KBM-7 (cell line): ENCODE measurements at regions not wholly inside any gene's neighbourhood (a gene's known extent, or its start where the extent isn't known, plus 50 kb on each side); places are given as distances from the start of the nearest gene placed in this dataset.

Experiments used
- DNase-seq: peaks from one replicate; pipeline ENCODE4 v3.0.0-alpha.2; 2015
- in situ Hi-C: fragments of 300-500 bp; cut with MboI; formaldehyde crosslinking; loops from 2 replicates; pipeline ENCODE4 v1.14.3; 2020; ENCODE audit warnings: low sequenced_read_pairs, low pct_unique_long_range_greater_than_20kb, mixed read lengths

GRCh38 chr1:229980009-229980408 lies 87.0 kb upstream of the GALNT2 start:
- no peak for DNase-seq

GRCh38 chr1:229981736-229982135 lies 85.3 kb upstream of the GALNT2 start:
- in situ Hi-C loops: no loop called here
- DNase-seq: no peak

More at GRCh38 chr1:229980009-229980408, 87.0 kb upstream of the GALNT2 start:
- in situ Hi-C loops: no loop called here

GRCh38 chr1:229984310-229984991 lies 82.6 kb upstream of the GALNT2 start:
- DNase-seq: no peak
- in situ Hi-C loops: no loop called here

GRCh38 chr1:229984992-229985612 lies 81.9 kb upstream of the GALNT2 start:
- in situ Hi-C loops: no loop called here
- no peak for DNase-seq

GRCh38 chr1:229985613-229986010 lies 81.4 kb upstream of the GALNT2 start:
- no peak for DNase-seq
- in situ Hi-C loops: no loop called here

- in situ Hi-C loops: no loop called here
- DNase-seq: no peak
Measured at GRCh38 chr1:229986737-229987337, 80.2 kb upstream of the GALNT2 start.

- in situ Hi-C loops: no loop called here
- no peak for DNase-seq
Measured at GRCh38 chr1:229987953-229988352, 79.1 kb upstream of the GALNT2 start.

GRCh38 chr1:229988534-229988933 lies 78.5 kb upstream of the GALNT2 start:
- no peak for DNase-seq
- in situ Hi-C loops: no loop called here

GRCh38 chr1:229989591-229990248 lies 77.3 kb upstream of the GALNT2 start:
- no peak for DNase-seq
- in situ Hi-C loops: no loop called here

- in situ Hi-C loops: no loop called here
- no peak for DNase-seq
Measured at GRCh38 chr1:229990326-229990725, 76.7 kb upstream of the GALNT2 start.

- in situ Hi-C loops: no loop called here
- no peak for DNase-seq
Measured at GRCh38 chr1:229991104-229991513, 75.9 kb upstream of the GALNT2 start.

GRCh38 chr1:229991724-229992333 lies 75.2 kb upstream of the GALNT2 start:
- in situ Hi-C loops: no loop called here

GRCh38 chr1:229993060-229993459 lies 74.0 kb upstream of the GALNT2 start:
- no peak for DNase-seq
- in situ Hi-C loops: no loop called here

More at GRCh38 chr1:229991724-229992333, 75.2 kb upstream of the GALNT2 start:
- DNase-seq: no peak

GRCh38 chr1:229993894-229994293 lies 73.1 kb upstream of the GALNT2 start:
- DNase-seq: no peak
- in situ Hi-C loops: no loop called here

- in situ Hi-C loops: no loop called here
- DNase-seq: no peak
Measured at GRCh38 chr1:229999004-229999670, 67.9 kb upstream of the GALNT2 start.

GRCh38 chr1:230000493-230001184 lies 66.4 kb upstream of the GALNT2 start:
- DNase-seq: no peak
- in situ Hi-C loops: no loop called here

GRCh38 chr1:230002164-230002803 lies 64.8 kb upstream of the GALNT2 start:
- DNase-seq: no peak
- in situ Hi-C loops: no loop called here

- in situ Hi-C loops: no loop called here
- no peak for DNase-seq
Measured at GRCh38 chr1:230003409-230003808, 63.6 kb upstream of the GALNT2 start.
